SKM-1 (cell line): ENCODE measurements at regions not wholly inside any gene's neighbourhood (a gene's known extent, or its start where the extent isn't known, plus 50 kb on each side); places are given as distances from the start of the nearest gene placed in this dataset.

ENCODE experiments used
- DNase-seq: peaks from one replicate; lab custom pipeline; 2025; ENCODE audit not compliant: unreplicated experiment; lab: John Stamatoyannopoulos, UW

- DNase-seq = no peak
These were observed 110.4 kb upstream of the CFAP20DC start for GRCh38 chr3:59160133-59160746.

GRCh38 chr3:59153648-59154047, 103.8 kb upstream of the CFAP20DC start:
- DNase-seq = no peak

GRCh38 chr3:59152943-59153342, 103.1 kb upstream of the CFAP20DC start:
- DNase-seq = no peak

DNA sequence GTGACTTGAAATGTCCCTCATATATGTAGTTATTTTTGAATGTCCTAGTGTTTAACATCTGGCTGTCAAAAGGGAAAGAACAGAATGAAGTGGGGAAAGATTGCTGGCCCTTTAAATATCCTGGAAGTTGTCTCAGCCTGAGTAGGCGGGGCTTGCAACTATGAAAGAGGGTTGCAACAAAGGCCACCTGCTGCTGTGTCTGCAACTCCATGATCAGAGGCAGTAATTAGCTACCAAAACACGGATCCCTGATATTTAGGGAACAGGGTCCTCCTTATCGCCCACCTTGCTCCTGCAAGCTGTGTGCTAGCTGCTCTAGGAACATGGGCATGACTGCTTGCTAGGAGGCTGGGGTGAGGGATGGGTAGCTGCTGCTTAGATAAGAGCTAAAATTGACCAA, 100.2 kb upstream of the CFAP20DC start:
- no peak for DNase-seq

- DNase-seq = no peak
These were observed 99.3 kb upstream of the CFAP20DC start for GRCh38 chr3:59149166-59149565.

GRCh38 chr3:59143447-59143846, 93.6 kb upstream of the CFAP20DC start:
- no peak for DNase-seq

DNA sequence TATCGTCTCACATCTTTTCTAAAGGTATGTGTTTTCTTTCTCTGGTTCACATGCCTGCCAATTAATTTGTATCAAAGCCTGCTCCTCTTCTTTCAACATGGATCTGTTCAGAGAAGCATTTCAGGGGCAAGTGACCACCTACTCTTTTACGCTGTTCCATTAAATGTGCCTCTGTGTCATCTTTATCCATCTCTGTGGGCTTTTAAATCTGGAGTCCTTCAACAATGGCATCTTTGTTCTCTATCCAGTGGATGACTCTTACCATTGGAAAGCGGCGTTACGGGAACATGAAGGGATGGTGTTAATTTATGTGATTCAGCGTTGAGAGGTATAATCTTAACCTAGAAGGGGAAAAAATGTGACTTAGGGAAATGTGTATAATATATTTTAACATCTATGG, 92.7 kb upstream of the CFAP20DC start:
- DNase-seq = no peak

DNA sequence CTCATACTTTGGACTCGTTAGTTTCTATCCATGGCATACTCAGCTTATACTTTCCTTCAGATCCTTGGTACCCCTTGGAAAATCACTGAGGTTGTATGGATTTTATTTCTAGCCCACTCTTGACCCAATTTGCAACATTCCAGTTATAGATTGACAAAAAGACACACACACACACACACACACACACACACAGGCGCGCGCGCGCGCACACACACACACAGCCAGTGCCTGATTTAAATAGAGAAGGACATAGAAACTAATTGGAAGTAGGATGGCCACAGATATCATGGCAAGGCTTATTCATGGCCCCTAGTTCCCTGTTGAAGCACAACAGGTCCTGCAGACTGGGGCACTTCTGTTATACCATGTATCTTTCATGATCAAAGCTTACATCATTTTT, 89.1 kb upstream of the CFAP20DC start:
- DNase-seq = no peak

- no peak for DNase-seq
These were observed 87.6 kb upstream of the CFAP20DC start for GRCh38 chr3:59137415-59137814.

- DNase-seq = no peak
These were observed 86.3 kb upstream of the CFAP20DC start for GRCh38 chr3:59136081-59136480.

GRCh38 chr3:59135096-59135495, 85.3 kb upstream of the CFAP20DC start:
- peak; percentile 26 for DNase-seq

- no peak for DNase-seq
These were observed 83.5 kb upstream of the CFAP20DC start for GRCh38 chr3:59133311-59133710.

DNA sequence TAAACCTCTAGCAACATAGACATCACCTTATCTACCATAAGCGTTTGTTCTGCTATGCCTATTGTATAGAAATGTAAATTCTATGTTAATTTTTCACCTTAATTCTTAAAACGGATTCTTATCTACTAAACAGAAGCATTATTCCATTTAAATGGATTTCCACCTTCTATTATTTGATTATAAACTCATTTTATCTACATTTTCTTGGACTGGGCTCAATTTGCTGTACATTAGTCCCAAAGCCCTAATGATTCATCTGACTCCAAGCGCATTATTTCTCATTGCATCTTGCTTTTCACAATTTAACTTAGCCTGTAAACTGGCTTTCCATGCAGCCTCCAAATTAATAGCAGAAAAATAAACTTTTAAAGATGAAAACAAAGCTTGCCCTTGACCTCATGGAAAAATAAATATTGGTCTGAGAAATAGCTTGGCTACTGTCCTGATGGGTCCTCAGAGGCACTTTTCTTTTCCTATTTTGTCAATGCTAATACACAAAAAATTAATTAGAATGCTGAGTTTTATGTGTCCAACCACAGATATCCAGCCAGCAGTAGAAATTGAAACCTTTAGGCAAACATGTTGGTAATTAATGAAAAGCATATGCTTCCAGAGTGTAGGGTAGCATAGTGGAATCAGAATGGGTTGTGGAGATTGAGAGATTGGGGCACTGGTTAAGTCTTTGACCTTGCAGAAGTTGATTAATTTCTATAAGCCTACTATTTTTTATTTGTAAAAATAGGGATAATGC, 81.4 kb upstream of the CFAP20DC start:
- no peak for DNase-seq

- no peak for DNase-seq
These were observed 78.9 kb upstream of the CFAP20DC start for GRCh38 chr3:59128685-59129084.

- no peak for DNase-seq
These were observed 77.2 kb upstream of the CFAP20DC start for GRCh38 chr3:59127071-59127470.

- DNase-seq = no peak
These were observed 76.6 kb upstream of the CFAP20DC start for GRCh38 chr3:59126446-59126845.

DNA sequence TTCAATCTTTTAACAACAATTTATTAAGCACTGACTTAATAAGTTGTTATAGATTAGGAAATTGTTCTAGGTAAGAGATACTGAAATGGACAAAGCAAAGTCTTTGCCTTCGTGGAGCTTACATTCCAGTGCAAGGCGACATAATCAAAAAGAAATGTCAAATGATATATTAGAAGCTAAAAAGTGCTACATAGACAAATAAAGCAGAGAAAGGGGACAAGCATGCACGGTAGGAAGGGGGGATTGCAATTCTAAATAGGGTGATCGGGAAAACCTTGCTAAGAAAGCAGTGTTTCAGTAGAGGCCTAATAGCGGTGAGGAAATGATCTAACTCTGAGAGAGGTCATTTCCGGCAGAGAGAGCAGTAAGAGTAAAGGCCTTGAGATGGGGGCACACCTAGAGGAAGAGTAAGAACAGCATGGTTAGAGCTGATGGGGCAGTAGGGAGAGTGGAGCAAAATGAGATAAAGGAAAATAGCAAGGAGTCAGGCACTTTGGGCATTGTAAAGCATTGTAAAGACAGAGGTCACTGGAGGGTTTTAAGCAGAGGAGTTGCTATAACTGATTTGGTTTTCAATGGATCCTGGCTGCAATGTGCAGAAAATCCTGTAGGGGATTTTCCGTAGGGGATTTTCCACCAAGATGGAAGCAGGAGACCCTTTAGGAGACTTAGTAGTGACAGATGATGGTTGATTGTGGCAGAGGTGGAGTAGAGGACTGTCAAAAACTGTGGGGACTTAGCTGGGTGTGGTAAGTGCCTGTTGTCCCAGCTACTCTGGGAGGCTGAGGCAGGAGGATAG, 71.7 kb upstream of the CFAP20DC start:
- no peak for DNase-seq

DNA sequence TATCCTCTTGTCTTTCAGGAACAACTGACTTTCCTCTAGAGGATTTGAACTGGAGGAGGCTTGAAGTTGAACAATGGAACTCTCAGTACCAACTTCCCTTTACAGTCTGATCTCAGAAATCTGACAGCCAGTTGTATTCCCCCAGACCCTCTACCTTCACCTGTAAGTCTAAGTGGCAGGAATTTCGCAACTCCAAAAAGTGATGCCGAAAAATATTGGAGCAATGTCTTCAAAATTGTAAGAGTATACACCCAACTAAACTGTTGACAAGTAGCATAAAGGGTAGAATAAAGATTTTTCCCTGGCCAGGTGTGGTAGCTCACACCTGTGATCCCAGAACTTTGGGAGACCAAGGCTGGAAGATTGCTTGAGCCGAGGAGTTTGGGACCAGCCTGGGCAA, 69.1 kb upstream of the CFAP20DC start:
- no peak for DNase-seq

GRCh38 chr3:59117396-59117795, 67.6 kb upstream of the CFAP20DC start:
- no peak for DNase-seq

- no peak for DNase-seq
These were observed 66.4 kb upstream of the CFAP20DC start for GRCh38 chr3:59116233-59116537.

GRCh38 chr3:59115364-59116232, 65.8 kb upstream of the CFAP20DC start:
- no peak for DNase-seq
